ENCODE measurements at regions not wholly inside any gene's neighbourhood (a gene's known extent, or its start where the extent isn't known, plus 50 kb on each side); places are given as distances from the start of the nearest gene placed in this dataset.

DNA sequence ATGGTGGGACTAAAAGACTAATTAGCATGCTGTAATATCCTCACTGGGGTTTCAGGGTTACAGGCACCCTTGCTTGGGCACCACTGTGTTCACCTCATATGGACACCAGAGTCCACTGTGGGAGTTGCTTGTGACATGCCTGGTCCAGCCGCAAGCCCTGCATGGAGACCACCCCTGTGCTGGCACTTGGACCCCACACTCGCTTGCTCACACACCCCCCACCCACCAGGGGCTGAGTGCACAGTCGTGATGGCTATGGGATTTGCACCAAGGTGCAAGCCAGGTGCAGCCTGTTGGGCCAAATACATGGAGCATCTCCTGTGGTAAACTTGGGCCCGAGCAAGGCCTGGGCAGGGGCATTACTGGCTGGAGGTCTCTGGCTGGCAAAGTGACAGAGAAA is 129.1 kb downstream of the SYT10 start:
- TF ChIP-seq, protein P1, sequence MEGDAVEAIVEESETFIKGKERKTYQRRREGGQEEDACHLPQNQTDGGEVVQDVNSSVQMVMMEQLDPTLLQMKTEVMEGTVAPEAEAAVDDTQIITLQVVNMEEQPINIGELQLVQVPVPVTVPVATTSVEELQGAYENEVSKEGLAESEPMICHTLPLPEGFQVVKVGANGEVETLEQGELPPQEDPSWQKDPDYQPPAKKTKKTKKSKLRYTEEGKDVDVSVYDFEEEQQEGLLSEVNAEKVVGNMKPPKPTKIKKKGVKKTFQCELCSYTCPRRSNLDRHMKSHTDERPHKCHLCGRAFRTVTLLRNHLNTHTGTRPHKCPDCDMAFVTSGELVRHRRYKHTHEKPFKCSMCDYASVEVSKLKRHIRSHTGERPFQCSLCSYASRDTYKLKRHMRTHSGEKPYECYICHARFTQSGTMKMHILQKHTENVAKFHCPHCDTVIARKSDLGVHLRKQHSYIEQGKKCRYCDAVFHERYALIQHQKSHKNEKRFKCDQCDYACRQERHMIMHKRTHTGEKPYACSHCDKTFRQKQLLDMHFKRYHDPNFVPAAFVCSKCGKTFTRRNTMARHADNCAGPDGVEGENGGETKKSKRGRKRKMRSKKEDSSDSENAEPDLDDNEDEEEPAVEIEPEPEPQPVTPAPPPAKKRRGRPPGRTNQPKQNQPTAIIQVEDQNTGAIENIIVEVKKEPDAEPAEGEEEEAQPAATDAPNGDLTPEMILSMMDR (IDR thresholded peaks at IDR 0.05): no peak
- no peak for TF ChIP-seq POLR2A (IDR thresholded peaks at IDR 0.05)

All from uterus (tissue), 2 donors.